ENCODE measurements at regions not wholly inside any gene's neighbourhood (a gene's known extent, or its start where the extent isn't known, plus 50 kb on each side); places are given as distances from the start of the nearest gene placed in this dataset.

DNA sequence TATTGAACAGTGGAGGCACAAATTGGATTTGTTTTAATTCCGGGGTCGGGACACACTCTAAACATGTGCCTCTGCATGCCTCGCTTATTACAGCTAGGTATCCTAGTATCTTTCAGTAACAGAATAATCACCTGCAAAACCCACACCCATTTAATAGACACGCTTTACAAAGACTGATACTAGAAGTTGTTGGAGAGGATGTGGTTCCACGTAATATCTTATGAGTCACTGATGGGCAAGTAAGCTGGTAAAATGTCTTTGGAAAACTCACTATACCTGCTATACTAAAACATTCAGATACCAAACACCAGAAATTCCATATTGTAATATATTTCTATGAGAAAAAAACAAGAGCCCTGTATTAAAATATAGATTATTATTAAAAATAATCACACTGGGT is 84.0 kb downstream of the GGTLC2 start:
- TF ChIP-seq POLR2AphosphoS5 (IDR thresholded peaks at IDR 0.05) (no peak), CTCF (IDR thresholded peaks at IDR 0.05) (no peak)
